ENCODE measurements at regions not wholly inside any gene's neighbourhood (a gene's known extent, or its start where the extent isn't known, plus 50 kb on each side); places are given as distances from the start of the nearest gene placed in this dataset.

DNA sequence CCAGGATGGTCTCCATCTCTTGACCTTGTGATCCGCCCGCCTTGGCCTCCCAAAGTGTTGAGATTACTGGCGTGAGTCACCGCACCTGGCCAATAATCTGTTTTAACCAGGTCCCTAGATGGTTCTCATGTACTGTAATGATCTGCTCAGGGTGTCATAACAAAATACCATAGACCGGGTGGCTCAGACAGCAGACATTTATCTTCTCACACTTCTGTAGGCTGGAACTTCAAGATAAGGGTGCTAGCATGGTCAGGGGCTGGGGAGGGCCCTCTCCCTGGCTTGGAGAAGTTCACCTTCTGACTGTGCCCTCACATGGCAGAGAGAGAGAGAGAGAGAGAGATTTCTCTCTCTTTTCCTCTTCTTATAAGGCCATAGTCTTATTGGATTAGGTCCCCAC, 279.4 kb upstream of the LYZL1 start (continued):
- TF ChIP-seq ZNF263 (CRISPR knock-in tag; IDR thresholded peaks at IDR 0.05; ENCODE audit: borderline replicate concordance) (no peak; the same call in 1 of the 2 replicates), PURB (CRISPR knock-in tag; IDR thresholded peaks at IDR 0.05; ENCODE audit: low read depth) (no peak), GATA2 (CRISPR knock-in tag; IDR thresholded peaks at IDR 0.05) (peak; percentile 96), STAG1 (CRISPR knock-in tag; IDR thresholded peaks at IDR 0.05; ENCODE audit: borderline replicate concordance) (no peak), ZHX1 (conservative IDR thresholded peaks at IDR 0.05; ENCODE audit: low read length) (no peak), DPF2 (IDR thresholded peaks at IDR 0.05) (peak; percentile 98), CBFA2T2 (conservative IDR thresholded peaks at IDR 0.05) (peak; percentile 100), SUPT5H (IDR thresholded peaks at IDR 0.05) (no peak), ZNF507 (tag; conservative IDR thresholded peaks at IDR 0.05) (no peak), KLF13 (tag; IDR thresholded peaks at IDR 0.05; ENCODE audit: borderline replicate concordance, low read depth) (no peak), NR2F6 (CRISPR knock-in tag; IDR thresholded peaks at IDR 0.05) (no peak), HDGF (IDR thresholded peaks at IDR 0.05) (no peak), FOXP1 (CRISPR knock-in tag; IDR thresholded peaks at IDR 0.05) (no peak), RBFOX2 (IDR thresholded peaks at IDR 0.05; ENCODE audit: low read depth, low read length) (no peak), YBX1 (IDR thresholded peaks at IDR 0.05) (no peak), ZNF133 (CRISPR knock-in tag; IDR thresholded peaks at IDR 0.05) (no peak)
- TF ChIP-seq, protein P1, sequence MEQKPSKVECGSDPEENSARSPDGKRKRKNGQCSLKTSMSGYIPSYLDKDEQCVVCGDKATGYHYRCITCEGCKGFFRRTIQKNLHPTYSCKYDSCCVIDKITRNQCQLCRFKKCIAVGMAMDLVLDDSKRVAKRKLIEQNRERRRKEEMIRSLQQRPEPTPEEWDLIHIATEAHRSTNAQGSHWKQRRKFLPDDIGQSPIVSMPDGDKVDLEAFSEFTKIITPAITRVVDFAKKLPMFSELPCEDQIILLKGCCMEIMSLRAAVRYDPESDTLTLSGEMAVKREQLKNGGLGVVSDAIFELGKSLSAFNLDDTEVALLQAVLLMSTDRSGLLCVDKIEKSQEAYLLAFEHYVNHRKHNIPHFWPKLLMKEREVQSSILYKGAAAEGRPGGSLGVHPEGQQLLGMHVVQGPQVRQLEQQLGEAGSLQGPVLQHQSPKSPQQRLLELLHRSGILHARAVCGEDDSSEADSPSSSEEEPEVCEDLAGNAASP (IDR thresholded peaks at IDR 0.05), result no peak
- TF ChIP-seq, protein P2, sequence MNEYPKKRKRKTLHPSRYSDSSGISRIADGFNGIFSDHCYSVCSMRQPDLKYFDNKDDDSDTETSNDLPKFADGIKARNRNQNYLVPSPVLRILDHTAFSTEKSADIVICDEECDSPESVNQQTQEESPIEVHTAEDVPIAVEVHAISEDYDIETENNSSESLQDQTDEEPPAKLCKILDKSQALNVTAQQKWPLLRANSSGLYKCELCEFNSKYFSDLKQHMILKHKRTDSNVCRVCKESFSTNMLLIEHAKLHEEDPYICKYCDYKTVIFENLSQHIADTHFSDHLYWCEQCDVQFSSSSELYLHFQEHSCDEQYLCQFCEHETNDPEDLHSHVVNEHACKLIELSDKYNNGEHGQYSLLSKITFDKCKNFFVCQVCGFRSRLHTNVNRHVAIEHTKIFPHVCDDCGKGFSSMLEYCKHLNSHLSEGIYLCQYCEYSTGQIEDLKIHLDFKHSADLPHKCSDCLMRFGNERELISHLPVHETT (CRISPR knock-in tag; conservative IDR thresholded peaks at IDR 0.05 in 1 of 2, IDR thresholded peaks at IDR 0.05 in 1 of 2), result peak in 1 of 2 experiments; percentile 88; a peak in 2 of 4 replicates
